Fibroblast of peridontal ligament (primary cell): ENCODE measurements at regions not wholly inside any gene's neighbourhood (a gene's known extent, or its start where the extent isn't known, plus 50 kb on each side); places are given as distances from the start of the nearest gene placed in this dataset.

Experiments used
- DNase-seq: peaks from one replicate; pipeline ENCODE4 v3.0.0-alpha.2; 2010; ENCODE audit errors: extremely low read depth

GRCh38 chr10:83871187-83872081 is 267.9 kb upstream of the GHITM start:
- DNase-seq: peak; percentile 43

DNA sequence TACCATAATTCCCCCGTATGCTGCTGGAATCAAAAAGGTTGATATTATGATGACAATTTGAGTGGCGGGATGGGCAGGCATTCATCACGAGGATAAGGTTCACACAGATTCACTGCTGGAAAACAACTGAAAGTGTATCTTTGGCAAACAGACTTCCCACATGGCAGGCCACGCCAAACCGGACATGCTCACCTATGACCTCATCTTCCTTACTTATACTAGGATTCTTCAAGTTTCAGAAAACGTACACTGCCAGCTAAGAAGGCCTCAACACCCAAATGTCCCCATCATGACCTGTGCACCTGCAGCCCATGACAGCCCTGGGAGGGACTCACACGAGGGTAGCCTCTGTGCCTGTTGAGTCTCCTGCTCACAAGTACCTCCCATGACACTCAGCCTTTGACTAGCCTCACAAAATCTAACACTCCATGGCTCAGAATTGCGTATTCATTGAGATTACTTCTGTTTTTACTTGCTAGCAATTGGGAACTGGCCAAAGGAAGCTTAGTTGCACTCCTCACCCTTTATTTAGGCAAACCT is 259.0 kb upstream of the GHITM start:
- no peak for DNase-seq

- DNase-seq: no peak
Observed at GRCh38 chr10:83881661-83882060, 257.6 kb upstream of the GHITM start.

- DNase-seq: no peak
Observed at GRCh38 chr10:83886871-83887270, 252.4 kb upstream of the GHITM start.

GRCh38 chr10:83892737-83893136 is 246.6 kb upstream of the GHITM start:
- no peak for DNase-seq

DNA sequence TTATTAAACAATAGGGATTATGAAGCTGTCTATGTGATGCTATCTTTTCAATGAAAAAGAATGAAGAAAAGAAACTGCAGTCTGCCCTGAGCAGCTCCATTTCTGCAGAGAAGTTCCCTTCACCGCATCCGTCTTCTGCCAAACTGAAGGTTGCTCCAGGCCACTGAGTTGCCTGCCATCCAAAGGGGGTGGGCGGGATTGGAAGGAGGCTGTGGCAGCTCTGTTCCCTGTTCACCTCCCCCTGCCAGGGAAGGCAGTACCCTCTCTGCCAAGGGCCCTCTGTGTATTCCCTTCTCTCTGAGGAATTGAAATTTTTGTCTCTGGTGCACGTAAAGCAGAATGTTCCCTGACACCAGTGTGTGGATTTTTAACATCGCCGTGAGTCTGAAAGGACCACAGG is 243.1 kb upstream of the GHITM start:
- DNase-seq: no peak

- no peak for DNase-seq
Observed at GRCh38 chr10:83897626-83898025, 241.7 kb upstream of the GHITM start.

DNA sequence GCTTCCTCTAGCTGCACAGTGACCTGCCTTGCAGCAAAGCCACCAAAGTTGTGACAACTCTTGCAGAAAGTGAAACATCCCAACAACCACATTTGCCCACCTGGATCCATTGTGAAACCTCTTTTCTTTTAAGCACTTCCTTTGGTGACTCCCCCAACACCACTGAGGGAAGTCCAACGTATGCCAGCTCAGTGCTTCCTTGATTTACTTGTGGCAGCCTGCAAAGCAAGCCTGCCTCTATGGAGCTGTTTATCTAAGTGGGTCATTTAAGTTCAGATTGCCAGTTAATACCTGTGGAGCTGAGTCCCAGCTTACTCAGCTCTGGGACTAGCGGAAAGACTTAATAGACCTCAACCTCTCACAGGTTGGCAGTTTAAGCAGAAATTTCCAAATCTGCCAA is 230.8 kb upstream of the GHITM start:
- DNase-seq: no peak

GRCh38 chr10:83909001-83909400 is 230.3 kb upstream of the GHITM start:
- DNase-seq: no peak

- DNase-seq: no peak
Observed at GRCh38 chr10:83915801-83916200, 223.5 kb upstream of the GHITM start.

DNA sequence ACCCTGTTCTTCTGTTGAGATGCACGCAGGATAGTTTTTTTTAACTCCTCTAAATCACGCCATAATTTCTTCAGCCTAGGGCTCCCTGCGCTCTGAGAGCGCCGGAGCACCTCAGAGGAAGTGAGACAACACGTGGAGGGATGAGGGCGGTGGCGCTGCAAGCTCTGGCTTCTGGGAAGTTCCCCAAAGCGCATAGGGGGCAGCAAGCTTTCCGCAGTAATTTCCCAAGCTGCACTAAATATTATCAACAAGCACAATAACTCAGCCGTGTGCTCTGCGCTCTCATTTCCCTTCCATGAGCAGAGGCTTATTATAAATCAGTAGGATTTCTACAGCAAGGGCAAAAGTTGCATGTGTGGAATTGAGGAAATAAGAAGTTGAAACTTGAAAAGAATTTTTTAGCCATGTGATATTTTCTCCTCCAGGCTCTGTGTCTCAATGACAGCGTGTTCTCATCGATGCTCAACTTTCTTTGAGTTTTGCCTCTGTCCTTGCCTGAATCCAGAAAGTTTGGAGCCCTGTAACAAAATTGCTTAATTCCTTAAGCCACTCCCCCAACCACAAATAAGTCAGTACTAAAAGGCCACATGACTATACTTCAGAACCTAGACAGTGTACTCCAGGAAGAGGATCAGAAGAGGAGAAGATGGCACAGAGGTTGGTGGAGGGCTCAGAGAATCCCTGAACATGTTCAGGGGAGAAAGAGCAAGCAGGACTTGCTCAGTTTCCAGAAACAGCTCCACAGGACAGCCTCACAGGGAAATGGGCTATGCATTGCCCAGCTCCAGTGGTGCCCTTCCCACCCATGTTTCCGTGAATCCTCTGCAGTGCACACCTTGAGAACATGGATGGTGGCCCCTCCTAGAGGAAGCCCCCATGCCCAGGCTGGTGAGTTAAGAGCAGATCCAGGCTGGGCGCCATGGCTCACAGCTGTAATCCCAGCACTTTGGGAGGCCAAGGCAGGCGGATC is 221.5 kb upstream of the GHITM start:
- DNase-seq: no peak

DNA sequence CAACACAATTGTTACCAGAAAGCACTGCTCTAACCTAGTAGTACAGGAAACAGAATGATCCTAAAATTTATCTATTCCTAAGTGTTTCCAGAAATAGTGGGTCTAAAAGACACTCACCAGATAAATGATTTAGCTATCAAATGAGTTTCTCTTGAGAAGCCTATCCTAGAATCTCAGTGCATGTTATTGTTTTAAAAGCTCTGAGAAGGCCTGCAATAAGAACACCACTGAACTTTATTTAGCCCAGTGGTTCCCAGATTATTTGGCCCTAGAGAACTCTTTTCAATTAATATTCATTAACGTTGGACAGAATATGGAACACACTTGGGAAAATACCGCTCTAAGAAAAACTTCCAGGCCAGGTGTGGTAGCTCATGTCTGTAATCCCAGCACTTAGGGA is 220.1 kb upstream of the GHITM start:
- no peak for DNase-seq

DNA sequence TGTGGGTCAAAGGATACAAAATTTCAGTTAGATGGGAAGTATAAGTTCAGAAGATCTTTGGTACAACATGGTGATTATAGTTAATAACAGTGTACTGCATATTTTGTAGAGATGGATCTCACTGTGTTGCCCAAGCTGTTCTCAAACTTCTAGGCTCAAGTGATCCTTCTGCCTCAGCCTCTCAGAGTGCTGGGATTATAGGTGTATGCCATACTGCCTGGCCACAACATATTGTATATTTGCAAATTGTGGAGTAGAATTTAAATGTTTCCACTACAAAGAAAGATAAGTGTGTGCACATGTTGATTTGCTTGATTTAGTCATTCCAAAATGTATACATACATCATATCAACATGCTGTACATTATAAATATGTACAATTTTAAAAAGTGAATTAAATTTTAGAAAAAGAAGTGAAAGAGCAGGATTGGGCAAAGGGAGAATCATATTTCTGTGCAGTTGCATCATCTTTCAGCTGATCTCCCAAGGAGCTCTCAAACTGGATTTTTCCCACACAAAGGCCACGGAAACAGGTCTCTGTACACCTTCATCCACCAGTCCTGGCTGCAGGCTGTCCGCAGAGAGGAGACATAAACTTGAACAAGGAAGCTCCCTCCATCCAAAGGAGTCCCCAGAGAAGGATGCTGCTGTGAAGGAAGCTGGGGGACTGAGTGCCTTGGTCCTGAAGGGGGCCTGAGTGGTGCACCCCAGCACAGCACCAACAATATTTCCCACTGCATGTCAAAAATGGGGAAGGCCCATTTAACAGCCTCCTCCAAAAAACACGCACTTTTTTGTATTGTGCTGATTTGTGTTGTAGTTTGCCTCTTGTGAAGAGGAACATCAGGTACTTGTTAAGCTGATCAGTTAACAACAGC is 217.1 kb upstream of the GHITM start:
- DNase-seq: no peak

GRCh38 chr10:83925133-83925532 is 214.2 kb upstream of the GHITM start:
- DNase-seq: no peak

GRCh38 chr10:83926606-83927005 is 212.7 kb upstream of the GHITM start:
- DNase-seq: no peak

- DNase-seq: no peak
Observed at GRCh38 chr10:83927166-83927565, 212.1 kb upstream of the GHITM start.

DNA sequence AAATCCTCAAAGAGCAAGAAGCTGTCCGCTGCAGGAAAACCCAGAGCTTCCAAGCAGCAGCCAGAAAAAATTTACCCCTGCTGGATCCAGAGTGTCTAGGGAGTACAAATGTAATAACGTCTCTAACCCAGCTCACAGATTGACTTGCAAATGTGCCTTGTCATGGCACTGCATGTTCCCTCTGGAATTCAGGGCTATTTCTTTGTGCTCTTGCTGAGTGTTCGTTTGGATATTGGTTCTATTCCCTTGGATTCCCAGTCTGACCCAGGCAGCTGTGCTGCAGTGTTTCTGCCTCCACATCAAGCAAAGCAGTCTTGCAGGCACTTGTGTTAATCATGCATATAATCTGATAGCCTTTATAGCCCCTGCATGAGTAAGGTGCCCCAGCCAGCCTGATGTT is 209.9 kb upstream of the GHITM start:
- DNase-seq: no peak

- no peak for DNase-seq
Observed at GRCh38 chr10:83931669-83932068, 207.6 kb upstream of the GHITM start.

GRCh38 chr10:83932245-83932644 is 207.1 kb upstream of the GHITM start:
- DNase-seq: no peak

DNA sequence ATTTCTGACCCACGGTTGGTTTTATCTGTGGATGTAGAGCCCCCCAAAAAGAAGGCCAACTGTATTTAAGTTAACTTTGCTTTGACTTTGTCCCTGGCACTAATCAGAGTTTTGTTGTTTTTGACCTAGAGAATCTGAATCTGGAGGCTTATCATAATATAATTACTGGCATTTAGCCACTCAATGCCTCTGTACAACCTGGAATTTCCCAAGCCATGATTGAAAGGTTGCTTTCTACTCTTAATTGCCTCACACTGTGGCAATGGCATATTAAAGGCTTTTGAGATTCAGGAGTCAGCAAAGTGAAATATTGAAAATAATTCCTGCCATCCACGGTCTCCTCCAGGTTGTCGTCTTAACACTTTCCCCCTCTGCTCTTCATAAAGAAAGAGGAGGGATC is 205.2 kb upstream of the GHITM start:
- no peak for DNase-seq

DNA sequence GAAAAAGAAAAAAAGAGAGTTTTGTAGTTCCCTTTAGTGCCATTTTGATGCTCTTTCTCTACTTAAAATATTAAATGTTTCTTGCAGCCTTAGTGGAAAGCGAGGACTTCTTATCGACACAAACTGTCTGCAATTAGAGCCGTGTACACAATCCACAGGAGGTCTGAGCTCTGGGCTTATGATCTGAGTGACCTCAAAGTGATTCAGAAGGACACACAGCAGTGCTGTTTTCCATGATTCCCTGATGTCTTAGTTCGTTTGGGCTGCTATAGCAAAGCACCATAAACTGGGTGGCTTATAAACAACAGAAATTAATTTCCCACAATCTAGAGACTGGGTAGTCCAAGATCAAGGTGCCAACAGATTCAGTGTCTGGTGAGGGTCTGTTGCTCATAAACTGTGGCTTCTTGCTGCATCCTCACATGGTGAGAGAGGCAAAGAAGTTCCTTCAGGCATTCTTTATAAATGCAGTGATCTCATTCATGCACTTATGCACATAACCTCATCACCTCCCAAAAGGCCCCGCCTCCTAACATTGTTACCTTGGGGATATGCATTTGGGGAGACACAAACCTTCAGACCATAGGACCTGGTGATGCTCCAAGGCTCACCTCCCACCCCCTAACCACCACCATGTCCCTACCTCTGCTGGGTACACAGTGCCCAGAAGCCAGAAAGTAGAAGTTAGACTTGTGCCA is 204.5 kb upstream of the GHITM start:
- DNase-seq: no peak
